GM13976 (cell line): ENCODE measurements at regions not wholly inside any gene's neighbourhood (a gene's known extent, or its start where the extent isn't known, plus 50 kb on each side); places are given as distances from the start of the nearest gene placed in this dataset.

Source experiments
- DNase-seq: peaks from one replicate; pipeline ENCODE4 v3.0.0; 2012; ENCODE audit warnings: low spot score
- CTCF ChIP-seq: IDR thresholded peaks from 2 replicates; pipeline ENCODE4 v1.5.1; 2012; ENCODE audit warnings: borderline replicate concordance, mild to moderate bottlenecking; ENCODE audit not compliant: insufficient read depth; ENCODE audit errors: extremely low read depth, missing control alignments, control extremely low read depth
- in situ Hi-C: fragments of 300-500 bp; cut with MboI; formaldehyde crosslinking; loops from one replicate; pipeline ENCODE4 v1.12.0; 2022; ENCODE audit warnings: low sequenced_read_pairs, mixed read lengths, inconsistent platforms; ENCODE audit not compliant: unreplicated experiment

GRCh38 chr9:13719446-13719845 is 440.0 kb upstream of the MPDZ start:
- in situ Hi-C loops: no loop called here
- no peak for DNase-seq

GRCh38 chr9:13718539-13718938 is 439.0 kb upstream of the MPDZ start:
- DNase-seq: no peak
- no peak for TF ChIP-seq CTCF

More at GRCh38 chr9:13719446-13719845, 440.0 kb upstream of the MPDZ start:
- TF ChIP-seq CTCF: no peak

GRCh38 chr9:13718086-13718485 is 438.6 kb upstream of the MPDZ start:
- TF ChIP-seq CTCF: no peak
- no peak for DNase-seq
- in situ Hi-C loops: no loop called here

More at GRCh38 chr9:13718539-13718938, 439.0 kb upstream of the MPDZ start:
- in situ Hi-C loops: no loop called here

GRCh38 chr9:13717322-13718054 is 438.0 kb upstream of the MPDZ start:
- in situ Hi-C loops: no loop called here
- no peak for TF ChIP-seq CTCF
- DNase-seq: no peak

GRCh38 chr9:13716601-13717321 is 437.3 kb upstream of the MPDZ start:
- in situ Hi-C loops: no loop called here
- no peak for TF ChIP-seq CTCF
- no peak for DNase-seq

GRCh38 chr9:13716090-13716489 is 436.6 kb upstream of the MPDZ start:
- in situ Hi-C loops: no loop called here
- DNase-seq: no peak
- TF ChIP-seq CTCF: no peak
